ENCODE measurements at regions not wholly inside any gene's neighbourhood (a gene's known extent, or its start where the extent isn't known, plus 50 kb on each side); places are given as distances from the start of the nearest gene placed in this dataset.

DNA sequence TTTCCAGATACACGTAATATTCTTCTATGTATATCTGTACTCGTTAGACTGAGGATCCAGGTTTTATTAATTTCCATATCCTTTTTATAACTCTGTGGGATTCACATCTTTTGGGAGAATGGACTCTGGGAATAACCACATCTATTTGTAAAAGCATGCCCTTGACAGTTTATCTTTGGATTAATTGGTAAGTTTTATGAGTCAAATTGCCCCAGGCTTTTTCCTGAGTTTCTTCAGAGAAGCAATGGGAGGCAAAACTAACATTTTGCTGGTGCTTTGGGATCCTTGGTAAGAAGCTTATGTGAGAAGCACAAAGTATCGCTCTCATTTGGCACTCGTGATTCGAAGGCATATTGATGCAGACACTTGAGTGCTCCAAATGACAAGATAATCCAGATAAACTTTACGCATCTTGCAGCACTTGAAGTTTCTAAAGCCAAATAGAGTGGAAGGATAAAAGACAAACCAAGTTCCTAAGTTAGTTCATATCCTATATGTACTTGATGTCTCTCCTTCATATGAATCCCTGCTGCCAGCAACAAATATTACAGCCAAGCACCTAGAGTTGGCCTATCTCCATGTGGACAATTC, 324.7 kb downstream of the TLE4 start:
- Histone ChIP-seq H2BK120ac (ENCODE audit: low read depth, low read length) (no peak overlapping the region), H4K91ac (ENCODE audit: low read length) (no peak overlapping the region), H3K79me1 (replicated peaks; ENCODE audit: low read length, poor library complexity, severe bottlenecking) (no peaks in the 10 kb centered on the region), H2AK5ac (ENCODE audit: low read length, severe bottlenecking) (no peak overlapping the region), H2BK12ac (ENCODE audit: low read length in 2 of 2) (no peak overlapping the region), H3K4me1 (ENCODE audit: control insufficient read depth, insufficient read depth, low read depth, low read length) (no peaks in the 10 kb centered on the region), H2BK15ac (ENCODE audit: low read depth, poor library complexity, severe bottlenecking) (no peak overlapping the region), H3K4ac (ENCODE audit: low read depth in 1 of 2, low read length in 2 of 2) (no peak overlapping the region), H3K27ac (ENCODE audit: low read length, poor library complexity, severe bottlenecking) (no peak overlapping the region), H3K9ac (ENCODE audit: low read length) (no peak overlapping the region), H4K8ac (ENCODE audit: low read length) (no peak overlapping the region), H2BK5ac (ENCODE audit: low read depth, low read length, poor library complexity, severe bottlenecking) (no peak overlapping the region), H3K9me3 (ENCODE audit: control insufficient read depth, low read length) (no peaks in the 10 kb centered on the region), H3K36me3 (ENCODE audit: control insufficient read depth in 1 of 2, insufficient read depth in 2 of 2, low read depth in 1 of 2, low read length in 2 of 2) (no peaks in the 10 kb centered on the region), H3K4me2 (ENCODE audit: low read length, poor library complexity, severe bottlenecking) (no peak overlapping the region), H3K23ac (ENCODE audit: low read length in 2 of 2) (no peak overlapping the region), H3K27me3 (ENCODE audit: control insufficient read depth in 1 of 2, insufficient read depth in 1 of 2, low read length in 2 of 2) (no peaks in the 10 kb centered on the region), H3K14ac (ENCODE audit: low read length in 2 of 2) (no peak overlapping the region), H2AFZ (ENCODE audit: low read depth, low read length) (no peak overlapping the region), H3K18ac (ENCODE audit: low read depth in 1 of 2, low read length in 2 of 2) (no peak overlapping the region), H3K4me3 (ENCODE audit: insufficient read depth in 1 of 2, low read depth in 1 of 2, low read length in 2 of 2) (no peak overlapping the region)
- WGBS, result 74% methylated on average over 4 of the region's 6 CpGs
- DNase-seq, result peak; percentile 14

DNA sequence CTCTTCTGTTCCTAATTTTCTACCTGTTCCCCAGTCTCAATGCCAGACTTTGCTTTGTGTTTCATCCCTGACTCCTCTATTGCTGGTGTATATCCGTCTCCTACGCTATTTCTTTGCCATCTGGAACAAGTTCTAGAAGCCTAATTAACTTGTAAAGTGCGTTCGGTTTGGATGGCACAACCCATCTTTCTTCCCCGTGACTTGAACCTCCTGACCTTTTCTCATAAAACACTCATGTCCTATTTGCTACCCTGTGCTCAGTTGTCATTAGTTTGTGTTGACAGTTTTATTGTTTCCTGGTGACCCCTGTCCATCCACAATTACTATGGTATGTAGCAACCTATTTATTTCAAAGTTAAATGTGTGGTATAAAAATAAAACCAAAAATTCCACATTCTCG, 323.5 kb downstream of the TLE4 start:
- WGBS, result 8% methylated on average over 4 of the region's 6 CpGs

DNA sequence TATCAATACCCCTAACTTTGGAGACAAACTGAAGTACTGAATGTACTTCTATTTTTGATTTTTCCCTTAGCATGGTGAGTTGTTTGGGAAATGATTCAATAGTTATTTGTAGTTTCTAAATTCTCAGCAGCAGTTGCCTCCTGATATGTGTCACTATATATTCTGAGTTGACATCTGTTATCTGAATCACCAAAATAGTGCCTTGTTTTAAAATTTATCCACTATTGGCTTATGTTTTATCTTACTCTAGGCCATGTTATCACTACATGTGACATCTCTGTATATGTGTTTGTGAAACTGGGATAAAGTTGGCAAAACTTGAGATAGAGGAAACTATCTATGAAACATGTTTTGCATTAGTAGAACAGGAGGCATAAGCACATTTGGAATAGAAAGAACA, 317.6 kb downstream of the TLE4 start:
- Histone ChIP-seq H3K4ac (ENCODE audit: low read depth in 1 of 2, low read length in 2 of 2) (no peak overlapping the region), H3K79me1 (replicated peaks; ENCODE audit: low read length, poor library complexity, severe bottlenecking) (no peaks in the 10 kb centered on the region), H3K14ac (ENCODE audit: low read length in 2 of 2) (no peak overlapping the region), H3K9ac (ENCODE audit: low read length) (no peak overlapping the region), H3K9me3 (ENCODE audit: control insufficient read depth, low read length) (no peaks in the 10 kb centered on the region), H3K23ac (ENCODE audit: low read length in 2 of 2) (no peak overlapping the region), H4K91ac (ENCODE audit: low read length) (no peak overlapping the region), H3K27me3 (ENCODE audit: control insufficient read depth in 1 of 2, insufficient read depth in 1 of 2, low read length in 2 of 2) (no peaks in the 10 kb centered on the region), H3K27ac (ENCODE audit: low read length, poor library complexity, severe bottlenecking) (no peak overlapping the region), H2AFZ (ENCODE audit: low read depth, low read length) (no peak overlapping the region), H3K4me1 (ENCODE audit: control insufficient read depth, insufficient read depth, low read depth, low read length) (no peaks in the 10 kb centered on the region), H2AK5ac (ENCODE audit: low read length, severe bottlenecking) (no peak overlapping the region), H2BK120ac (ENCODE audit: low read depth, low read length) (no peak overlapping the region), H3K4me3 (ENCODE audit: insufficient read depth in 1 of 2, low read depth in 1 of 2, low read length in 2 of 2) (no peak overlapping the region), H3K18ac (ENCODE audit: low read depth in 1 of 2, low read length in 2 of 2) (no peak overlapping the region), H4K8ac (ENCODE audit: low read length) (no peak overlapping the region), H2BK15ac (ENCODE audit: low read depth, poor library complexity, severe bottlenecking) (no peak overlapping the region), H3K36me3 (ENCODE audit: control insufficient read depth in 1 of 2, insufficient read depth in 2 of 2, low read depth in 1 of 2, low read length in 2 of 2) (no peaks in the 10 kb centered on the region), H2BK12ac (ENCODE audit: low read length in 2 of 2) (no peak overlapping the region), H3K4me2 (ENCODE audit: low read length, poor library complexity, severe bottlenecking) (no peak overlapping the region), H2BK5ac (ENCODE audit: low read depth, low read length, poor library complexity, severe bottlenecking) (no peak overlapping the region)
- DNase-seq, result no peak

More for the DNA sequence above, 323.5 kb downstream of the TLE4 start:
- H3K14ac ChIP-seq (ENCODE audit: low read length in 2 of 2), result no peak overlapping the region
- H3K4ac ChIP-seq (ENCODE audit: low read depth in 1 of 2, low read length in 2 of 2), result no peak overlapping the region
- H4K8ac ChIP-seq (ENCODE audit: low read length), result no peak overlapping the region
- H3K27ac ChIP-seq (ENCODE audit: low read length, poor library complexity, severe bottlenecking), result no peak overlapping the region
- no peak overlapping the region for H2BK5ac ChIP-seq (ENCODE audit: low read depth, low read length, poor library complexity, severe bottlenecking)
- H2BK12ac ChIP-seq (ENCODE audit: low read length in 2 of 2), result no peak overlapping the region
- H3K18ac ChIP-seq (ENCODE audit: low read depth in 1 of 2, low read length in 2 of 2), result no peak overlapping the region
- no peak overlapping the region for H3K23ac ChIP-seq (ENCODE audit: low read length in 2 of 2)
- H2BK120ac ChIP-seq (ENCODE audit: low read depth, low read length), result no peak overlapping the region
- H3K9me3 ChIP-seq (ENCODE audit: control insufficient read depth, low read length), result no peaks in the 10 kb centered on the region
- DNase-seq, result no peak
- no peak overlapping the region for H3K9ac ChIP-seq (ENCODE audit: low read length)
- H3K36me3 ChIP-seq (ENCODE audit: control insufficient read depth in 1 of 2, insufficient read depth in 2 of 2, low read depth in 1 of 2, low read length in 2 of 2), result no peaks in the 10 kb centered on the region
- no peak overlapping the region for H2BK15ac ChIP-seq (ENCODE audit: low read depth, poor library complexity, severe bottlenecking)
- H3K4me2 ChIP-seq (ENCODE audit: low read length, poor library complexity, severe bottlenecking), result no peak overlapping the region
- no peaks in the 10 kb centered on the region for H3K27me3 ChIP-seq (ENCODE audit: control insufficient read depth in 1 of 2, insufficient read depth in 1 of 2, low read length in 2 of 2)
- no peak overlapping the region for H2AFZ ChIP-seq (ENCODE audit: low read depth, low read length)
- no peaks in the 10 kb centered on the region for H3K79me1 ChIP-seq (replicated peaks; ENCODE audit: low read length, poor library complexity, severe bottlenecking)
- no peaks in the 10 kb centered on the region for H3K4me1 ChIP-seq (ENCODE audit: control insufficient read depth, insufficient read depth, low read depth, low read length)
- H2AK5ac ChIP-seq (ENCODE audit: low read length, severe bottlenecking), result no peak overlapping the region
- H4K91ac ChIP-seq (ENCODE audit: low read length), result no peak overlapping the region
- H3K4me3 ChIP-seq (ENCODE audit: insufficient read depth in 1 of 2, low read depth in 1 of 2, low read length in 2 of 2), result no peak overlapping the region

DNA sequence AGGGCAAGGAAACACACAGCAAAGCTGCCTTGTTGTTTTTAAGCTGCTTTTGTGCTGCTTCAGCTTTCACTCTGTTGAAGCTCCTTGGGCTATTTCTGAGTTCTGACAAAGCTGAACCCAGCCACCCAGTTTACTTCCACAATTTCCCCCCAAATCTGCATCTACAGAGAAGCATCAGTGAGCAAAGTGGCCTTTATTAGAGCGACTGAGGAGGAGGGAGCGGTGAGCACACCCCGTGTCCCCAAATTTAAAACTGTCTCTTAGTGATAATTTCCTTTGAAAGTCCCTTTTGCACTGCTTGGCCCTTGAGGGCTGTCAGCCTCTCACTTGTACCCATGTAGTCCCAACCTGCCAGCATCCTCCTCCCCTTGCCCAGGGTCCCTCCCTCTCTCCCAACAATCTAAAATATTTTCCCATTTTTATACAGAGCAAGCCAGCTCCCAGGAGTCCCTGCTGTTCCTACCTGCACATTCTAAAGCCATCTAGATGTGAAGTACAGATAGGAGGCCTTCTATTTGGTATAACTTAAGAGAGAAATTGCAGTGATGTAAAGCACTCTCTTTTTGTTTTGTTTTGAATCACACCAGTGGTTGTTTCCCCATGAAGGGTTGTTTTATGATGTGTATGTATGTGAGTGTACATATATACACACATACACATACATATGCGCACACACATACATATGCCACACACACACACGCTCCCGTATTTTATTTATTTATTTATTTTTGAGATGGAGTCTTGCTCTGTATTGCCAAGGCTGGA, 313.5 kb downstream of the TLE4 start:
- no peak for DNase-seq
- Histone ChIP-seq H2BK5ac (ENCODE audit: low read depth, low read length, poor library complexity, severe bottlenecking) (no peak overlapping the region), H4K8ac (ENCODE audit: low read length) (no peak overlapping the region), H3K27ac (ENCODE audit: low read length, poor library complexity, severe bottlenecking) (no peak overlapping the region), H2BK120ac (ENCODE audit: low read depth, low read length) (no peak overlapping the region), H3K9ac (ENCODE audit: low read length) (no peak overlapping the region), H3K4me3 (ENCODE audit: insufficient read depth in 1 of 2, low read depth in 1 of 2, low read length in 2 of 2) (no peak overlapping the region), H3K23ac (ENCODE audit: low read length in 2 of 2) (no peak overlapping the region), H3K4me1 (ENCODE audit: control insufficient read depth, insufficient read depth, low read depth, low read length) (no peaks in the 10 kb centered on the region), H3K79me1 (replicated peaks; ENCODE audit: low read length, poor library complexity, severe bottlenecking) (no peaks in the 10 kb centered on the region), H4K91ac (ENCODE audit: low read length) (no peak overlapping the region), H3K36me3 (ENCODE audit: control insufficient read depth in 1 of 2, insufficient read depth in 2 of 2, low read depth in 1 of 2, low read length in 2 of 2) (no peaks in the 10 kb centered on the region), H3K4me2 (ENCODE audit: low read length, poor library complexity, severe bottlenecking) (no peak overlapping the region), H3K9me3 (ENCODE audit: control insufficient read depth, low read length) (no peaks in the 10 kb centered on the region), H2AFZ (ENCODE audit: low read depth, low read length) (no peak overlapping the region), H3K27me3 (ENCODE audit: control insufficient read depth in 1 of 2, insufficient read depth in 1 of 2, low read length in 2 of 2) (no peaks in the 10 kb centered on the region), H2AK5ac (ENCODE audit: low read length, severe bottlenecking) (no peak overlapping the region), H3K18ac (ENCODE audit: low read depth in 1 of 2, low read length in 2 of 2) (no peak overlapping the region), H2BK12ac (ENCODE audit: low read length in 2 of 2) (no peak overlapping the region), H3K14ac (ENCODE audit: low read length in 2 of 2) (no peak overlapping the region), H3K4ac (ENCODE audit: low read depth in 1 of 2, low read length in 2 of 2) (no peak overlapping the region), H2BK15ac (ENCODE audit: low read depth, poor library complexity, severe bottlenecking) (no peak overlapping the region)
- WGBS, result 99% methylated on average over 3 of the region's 6 CpGs

Data from mesenchymal stem cell (in vitro differentiated cells and primary cell).